ENCODE measurements at regions not wholly inside any gene's neighbourhood (a gene's known extent, or its start where the extent isn't known, plus 50 kb on each side); places are given as distances from the start of the nearest gene placed in this dataset.
"Not testable (repeated sequence)": the region's sequence is repeated elsewhere in the genome, so short reads cannot be mapped to it uniquely, and the experiment has no call there.

- TF ChIP-seq CTCF (IDR thresholded peaks at IDR 0.05; ENCODE audit: extremely low read depth, low read depth, low read length), result no peak
- Histone ChIP-seq H3K4me1 (ENCODE audit: insufficient read depth, low read length) (no peaks in the 10 kb centered on the region), H4K20me1 (ENCODE audit: insufficient read depth, low read length) (no peaks in the 10 kb centered on the region), H3K79me2 (ENCODE audit: insufficient read depth, low read length) (no peaks in the 10 kb centered on the region), H3K4me3 (ENCODE audit: insufficient read depth, low read length) (no peak overlapping the region), H3K9me3 (ENCODE audit: low read depth, low read length) (no peaks in the 10 kb centered on the region), H3K27me3 (ENCODE audit: insufficient read depth, low read length) (peaks cover 13% of the 10 kb centered on the region), H2AFZ (ENCODE audit: low read length) (peak overlapping the region; percentile 47), H3K4me2 (ENCODE audit: insufficient read depth, low read length) (no peak overlapping the region), H3K27ac (ENCODE audit: low read depth, low read length) (no peak overlapping the region), H3K36me3 (ENCODE audit: insufficient read depth, low read length) (no peaks in the 10 kb centered on the region)
- DNase-seq (ENCODE audit: insufficient read length, low spot score, missing footprints), result no peak
Measured at GRCh38 chr7:73921623-73922528, 60.9 kb downstream of the TMEM270 start.

DNA sequence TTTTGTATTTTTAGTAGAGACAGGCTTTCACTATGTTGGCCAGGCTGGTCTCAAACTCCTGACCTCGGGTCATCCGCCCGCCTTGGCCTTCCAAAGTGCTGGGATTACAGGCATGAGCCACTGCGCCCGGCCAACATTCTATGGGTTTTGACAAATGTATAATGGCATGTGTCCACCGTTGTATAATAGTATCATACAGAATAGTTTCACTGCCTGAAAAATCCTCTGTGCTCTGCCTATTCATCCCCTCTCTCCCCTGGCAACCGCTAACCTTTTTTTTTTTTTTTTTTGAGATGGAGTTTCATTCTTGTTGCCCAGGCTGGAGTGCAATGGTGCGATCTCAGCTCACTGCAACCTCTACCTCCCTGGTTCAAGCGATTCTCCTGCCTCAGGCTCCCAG lies 67.7 kb downstream of the TMEM270 start:
- H3K27ac ChIP-seq (ENCODE audit: low read depth, low read length); H3K4me3 ChIP-seq (ENCODE audit: insufficient read depth, low read length); H3K4me1 ChIP-seq (ENCODE audit: insufficient read depth, low read length); H3K79me2 ChIP-seq (ENCODE audit: insufficient read depth, low read length); H4K20me1 ChIP-seq (ENCODE audit: insufficient read depth, low read length); H2AFZ ChIP-seq (ENCODE audit: low read length); H3K36me3 ChIP-seq (ENCODE audit: insufficient read depth, low read length); DNase-seq (ENCODE audit: insufficient read length, low spot score, missing footprints); H3K9me3 ChIP-seq (ENCODE audit: low read depth, low read length); H3K4me2 ChIP-seq (ENCODE audit: insufficient read depth, low read length); H3K27me3 ChIP-seq (ENCODE audit: insufficient read depth, low read length): not testable (repeated sequence)

DNA sequence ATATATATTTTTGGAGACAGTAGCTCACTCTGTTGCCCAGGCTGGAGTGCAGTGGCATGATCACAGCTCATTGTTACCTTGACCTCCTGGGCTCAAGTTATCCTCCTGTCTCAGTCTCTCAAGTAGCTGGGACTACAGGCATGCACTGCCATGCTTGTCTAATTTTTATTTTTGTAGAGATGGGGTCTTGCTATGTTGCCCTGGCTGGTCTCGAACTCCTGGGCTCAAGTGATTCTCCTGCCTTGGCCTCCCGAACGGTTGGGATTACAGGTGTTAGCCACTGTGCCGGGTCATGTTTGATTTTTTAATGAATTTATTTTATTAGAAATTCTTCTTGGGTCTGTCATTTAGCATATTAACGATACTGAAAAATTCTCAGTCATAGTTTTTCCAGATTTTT lies 70.5 kb downstream of the TMEM270 start:
- DNase-seq (ENCODE audit: insufficient read length, low spot score, missing footprints), result no peak
- H3K36me3 ChIP-seq (ENCODE audit: insufficient read depth, low read length), result no peaks in the 10 kb centered on the region
- no peak overlapping the region for H3K4me3 ChIP-seq (ENCODE audit: insufficient read depth, low read length)
- no peak overlapping the region for H3K27ac ChIP-seq (ENCODE audit: low read depth, low read length)
- H3K79me2 ChIP-seq (ENCODE audit: insufficient read depth, low read length), result no peaks in the 10 kb centered on the region
- no peak for TF ChIP-seq CTCF (IDR thresholded peaks at IDR 0.05; ENCODE audit: extremely low read depth, low read depth, low read length)
- H3K27me3 ChIP-seq (ENCODE audit: insufficient read depth, low read length), result no peaks in the 10 kb centered on the region
- H3K4me1 ChIP-seq (ENCODE audit: insufficient read depth, low read length), result no peaks in the 10 kb centered on the region
- no peaks in the 10 kb centered on the region for H4K20me1 ChIP-seq (ENCODE audit: insufficient read depth, low read length)
- no peaks in the 10 kb centered on the region for H3K9me3 ChIP-seq (ENCODE audit: low read depth, low read length)
- H3K4me2 ChIP-seq (ENCODE audit: insufficient read depth, low read length), result no peak overlapping the region
- no peak overlapping the region for H2AFZ ChIP-seq (ENCODE audit: low read length)

GRCh38 chr7:73932364-73932763 lies 71.4 kb downstream of the TMEM270 start:
- Histone ChIP-seq H4K20me1 (ENCODE audit: insufficient read depth, low read length) (no peaks in the 10 kb centered on the region), H3K36me3 (ENCODE audit: insufficient read depth, low read length) (no peaks in the 10 kb centered on the region), H2AFZ (ENCODE audit: low read length) (no peak overlapping the region), H3K27me3 (ENCODE audit: insufficient read depth, low read length) (no peaks in the 10 kb centered on the region), H3K4me1 (ENCODE audit: insufficient read depth, low read length) (no peaks in the 10 kb centered on the region), H3K4me2 (ENCODE audit: insufficient read depth, low read length) (no peak overlapping the region), H3K9me3 (ENCODE audit: low read depth, low read length) (no peaks in the 10 kb centered on the region), H3K27ac (ENCODE audit: low read depth, low read length) (no peak overlapping the region), H3K4me3 (ENCODE audit: insufficient read depth, low read length) (no peak overlapping the region), H3K79me2 (ENCODE audit: insufficient read depth, low read length) (no peaks in the 10 kb centered on the region)
- TF ChIP-seq CTCF (IDR thresholded peaks at IDR 0.05; ENCODE audit: extremely low read depth, low read depth, low read length), result no peak
- no peak for DNase-seq (ENCODE audit: insufficient read length, low spot score, missing footprints)

Measured in osteoblast (primary cell).